ENCODE measurements at regions not wholly inside any gene's neighbourhood (a gene's known extent, or its start where the extent isn't known, plus 50 kb on each side); places are given as distances from the start of the nearest gene placed in this dataset.
A peak's percentile ranks its signal among the peaks of the same experiment; 100 is the strongest.

DNA sequence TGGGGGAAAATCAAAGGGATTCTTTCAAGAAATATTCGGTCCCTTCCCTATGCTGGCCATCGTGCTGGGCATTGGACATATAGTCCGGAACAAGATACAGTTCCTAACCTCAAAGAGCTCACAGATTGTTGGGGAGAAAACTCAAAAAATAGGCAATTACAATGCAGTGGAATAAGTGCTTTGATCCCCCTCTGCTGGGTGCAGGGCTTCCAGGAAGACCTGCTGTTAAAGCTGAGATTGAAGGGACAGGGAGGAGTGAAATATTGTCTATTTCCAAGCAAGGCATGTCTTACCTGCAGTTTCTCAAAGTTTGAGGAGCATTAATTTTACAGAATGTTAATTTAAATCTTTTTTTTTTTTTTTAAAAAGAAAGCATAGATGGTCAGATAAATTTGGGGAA is 75.1 kb upstream of the SESN3 start:
- DNase-seq (ENCODE audit: low spot score), result no peak

GRCh38 chr11:95305705-95306104 is 74.7 kb upstream of the SESN3 start:
- DNase-seq (ENCODE audit: low spot score), result no peak

GRCh38 chr11:95304777-95305176 is 73.8 kb upstream of the SESN3 start:
- no peak for DNase-seq (ENCODE audit: low spot score)

GRCh38 chr11:95302211-95302610 is 71.2 kb upstream of the SESN3 start:
- DNase-seq (ENCODE audit: low spot score), result no peak

- no peak for DNase-seq (ENCODE audit: low spot score)
Measured at GRCh38 chr11:95301474-95301873, 70.5 kb upstream of the SESN3 start.

DNA sequence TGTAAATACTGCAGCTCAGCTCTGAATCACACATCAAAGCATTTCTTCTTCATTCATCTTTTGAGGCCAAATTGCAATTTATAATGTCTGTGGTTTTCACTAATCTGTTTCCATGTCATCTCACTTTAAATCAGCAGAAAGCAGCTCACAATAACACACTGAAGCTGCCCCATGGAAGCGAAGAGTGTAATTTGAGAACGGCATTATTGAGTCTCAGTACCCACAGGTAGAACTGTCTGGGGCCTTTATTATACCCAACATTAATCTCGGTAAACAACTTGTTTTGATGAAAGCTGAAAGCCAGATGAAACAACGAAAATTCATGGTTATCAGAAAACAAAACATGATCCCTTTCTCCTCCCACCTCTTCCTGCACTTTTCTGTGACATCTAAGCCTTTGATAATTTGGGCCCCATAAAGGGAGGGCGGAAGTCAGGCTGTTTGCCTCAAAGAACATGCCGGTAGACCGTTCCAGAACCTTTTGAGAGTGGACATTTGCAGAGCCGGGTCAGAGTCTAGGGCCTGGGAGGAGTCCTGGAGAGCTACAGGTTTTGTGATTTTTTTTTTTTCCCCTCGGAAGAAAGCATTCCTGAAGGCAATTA is 68.2 kb upstream of the SESN3 start:
- no peak for DNase-seq (ENCODE audit: low spot score)

DNA sequence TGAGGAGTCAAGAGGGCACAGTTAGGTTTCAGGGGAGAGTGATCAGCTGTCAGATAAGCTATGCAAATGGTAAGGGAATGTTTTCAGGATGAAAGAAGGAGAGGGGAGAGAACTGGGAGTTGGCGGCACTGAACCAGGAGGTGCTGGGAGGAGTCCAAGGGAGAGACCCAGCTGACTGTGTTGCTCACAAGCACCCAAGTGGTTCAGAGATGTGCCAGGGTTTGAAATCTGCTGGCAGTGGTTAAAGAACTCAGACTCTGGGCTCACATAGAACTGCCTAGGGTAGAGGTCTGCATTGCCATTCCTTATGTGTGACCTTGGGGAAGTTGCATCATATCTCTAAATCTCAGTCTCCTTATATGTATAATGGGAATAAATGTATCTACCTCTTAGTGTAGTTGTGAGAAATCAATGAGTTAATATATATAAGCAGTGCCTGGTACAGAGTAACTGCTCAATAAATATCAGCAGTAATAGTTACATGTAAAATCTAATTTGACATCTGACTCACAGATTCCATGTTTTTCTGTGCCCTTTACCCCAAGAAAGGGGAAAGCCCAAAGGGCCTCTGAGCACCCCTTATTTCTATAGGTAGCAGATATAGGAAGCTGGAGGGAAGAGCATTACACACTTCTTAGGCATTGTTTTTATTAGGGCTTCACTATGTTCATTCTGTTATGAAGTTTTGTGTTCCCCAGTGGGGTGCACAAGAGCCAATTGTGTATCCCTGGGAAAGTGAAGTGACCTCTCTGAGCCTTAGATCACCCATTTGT is 66.9 kb upstream of the SESN3 start:
- DNase-seq (ENCODE audit: low spot score), result no peak

- no peak for DNase-seq (ENCODE audit: low spot score)
Measured at GRCh38 chr11:95296621-95297025, 65.6 kb upstream of the SESN3 start.

DNA sequence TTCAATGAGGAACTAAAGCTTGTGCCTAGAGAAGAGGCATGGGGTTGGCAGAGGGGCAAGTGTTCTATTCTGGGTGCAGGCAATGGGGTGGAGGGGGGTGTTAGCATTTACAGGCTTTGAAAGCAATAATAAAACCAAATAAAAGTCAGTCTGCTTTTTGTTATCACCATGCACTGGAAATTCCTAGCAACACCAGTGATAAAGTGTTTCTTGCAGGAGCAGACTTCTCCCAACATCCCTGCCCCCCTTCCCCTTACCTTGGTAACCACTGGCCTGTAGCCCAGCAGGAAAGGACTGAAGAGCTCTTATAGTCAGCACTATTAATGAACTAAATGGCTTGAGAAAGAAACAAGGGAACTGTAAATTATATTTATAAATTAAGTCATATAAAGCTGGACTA is 65.2 kb upstream of the SESN3 start:
- DNase-seq (ENCODE audit: low spot score), result no peak

- no peak for DNase-seq (ENCODE audit: low spot score)
Measured at GRCh38 chr11:95295382-95296149, 64.6 kb upstream of the SESN3 start.

DNA sequence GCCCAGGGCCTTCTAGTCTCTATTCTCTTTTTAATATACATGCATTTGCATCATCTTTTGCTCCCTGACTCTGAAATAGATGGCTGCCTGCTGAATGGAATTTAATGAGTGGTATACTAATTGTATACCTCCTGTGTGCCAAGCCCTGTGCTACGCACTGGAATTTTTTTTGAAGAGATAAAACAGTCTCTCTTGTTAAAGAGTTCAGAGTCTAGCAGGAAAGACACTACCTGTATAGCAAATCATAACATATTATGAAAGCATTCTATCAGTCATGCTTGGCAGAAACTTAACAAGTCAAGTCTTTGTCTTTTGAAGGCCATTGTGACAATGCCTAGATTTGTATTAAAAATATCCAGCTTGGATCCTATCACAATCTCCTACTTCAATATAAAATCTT is 63.7 kb upstream of the SESN3 start:
- DNase-seq (ENCODE audit: low spot score), result no peak

DNA sequence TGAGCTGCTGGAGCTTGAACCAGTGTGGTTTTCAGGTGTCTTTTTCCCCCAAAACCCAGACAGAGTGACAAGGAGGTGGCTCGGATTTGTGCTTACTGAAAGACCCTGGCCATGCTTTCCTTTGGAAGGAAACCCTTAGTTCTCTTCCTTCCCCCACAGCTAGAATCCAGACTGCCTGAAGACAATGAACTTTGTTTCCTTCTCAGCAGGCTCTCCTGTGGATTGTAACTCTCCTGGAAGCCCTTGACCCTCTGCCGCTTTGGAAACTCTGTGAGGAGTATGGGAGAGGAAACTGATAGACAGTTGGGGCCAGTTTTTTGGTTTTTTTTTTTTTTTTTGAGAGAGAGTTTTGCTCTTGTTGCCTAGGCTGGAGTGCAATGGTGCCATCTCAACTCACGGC is 62.1 kb upstream of the SESN3 start:
- no peak for DNase-seq (ENCODE audit: low spot score)

DNA sequence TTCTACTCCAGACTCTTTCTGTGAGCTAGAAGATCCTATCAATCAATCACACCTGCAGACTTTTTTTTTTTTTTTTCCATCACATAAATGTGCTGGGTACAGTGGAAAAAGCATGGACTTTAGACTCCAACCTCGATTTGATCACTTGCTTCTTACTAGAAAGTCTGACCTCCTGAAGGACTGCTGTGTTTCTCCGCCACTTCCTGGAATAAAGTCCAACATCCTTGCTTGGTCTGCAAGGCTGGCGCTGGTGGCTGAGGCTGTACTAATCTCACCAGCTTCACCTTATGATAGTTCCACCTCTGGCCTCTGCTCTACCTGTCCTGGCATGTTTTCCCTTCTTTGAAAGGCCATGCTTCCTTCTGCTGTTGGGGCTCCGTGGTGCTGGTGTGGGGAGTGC is 60.9 kb upstream of the SESN3 start:
- peak; percentile 14 for DNase-seq (ENCODE audit: low spot score)

DNA sequence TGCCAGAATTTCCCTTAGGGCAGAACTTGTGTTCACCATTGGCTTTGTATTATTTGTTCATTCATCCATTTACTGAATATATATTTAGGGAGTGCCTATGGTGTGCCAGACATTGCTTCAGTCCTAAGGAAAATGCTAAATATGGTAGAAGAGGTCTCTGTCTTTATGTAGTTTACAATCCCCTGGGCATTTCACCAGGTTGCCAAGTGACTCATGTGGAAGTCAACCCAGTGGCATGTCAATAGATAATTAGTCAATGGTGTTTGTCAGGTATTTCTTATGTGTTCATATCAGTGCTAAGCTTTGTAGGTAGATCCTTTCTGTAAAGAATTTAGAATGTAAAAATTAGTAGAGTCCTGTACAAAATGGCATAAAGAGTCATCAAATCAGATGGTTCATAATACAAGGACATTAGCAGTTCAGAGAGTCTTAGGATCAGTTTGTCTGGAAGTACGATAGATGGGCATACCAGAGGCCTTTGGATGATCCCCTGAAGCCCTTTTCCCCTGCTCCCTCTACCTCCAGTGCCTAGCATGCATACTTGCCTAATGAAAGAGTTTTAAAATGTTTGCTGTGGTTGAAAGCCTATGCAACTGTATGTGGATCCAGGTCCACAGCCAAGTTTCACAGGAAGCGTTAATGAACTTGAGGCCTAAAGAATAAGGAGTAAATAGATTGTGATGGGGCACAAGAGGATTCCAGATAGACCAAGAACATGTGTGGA is 58.5 kb upstream of the SESN3 start:
- DNase-seq (ENCODE audit: low spot score), result no peak

- DNase-seq (ENCODE audit: low spot score), result no peak
Measured at GRCh38 chr11:95284057-95285052, 53.4 kb upstream of the SESN3 start.

DNA sequence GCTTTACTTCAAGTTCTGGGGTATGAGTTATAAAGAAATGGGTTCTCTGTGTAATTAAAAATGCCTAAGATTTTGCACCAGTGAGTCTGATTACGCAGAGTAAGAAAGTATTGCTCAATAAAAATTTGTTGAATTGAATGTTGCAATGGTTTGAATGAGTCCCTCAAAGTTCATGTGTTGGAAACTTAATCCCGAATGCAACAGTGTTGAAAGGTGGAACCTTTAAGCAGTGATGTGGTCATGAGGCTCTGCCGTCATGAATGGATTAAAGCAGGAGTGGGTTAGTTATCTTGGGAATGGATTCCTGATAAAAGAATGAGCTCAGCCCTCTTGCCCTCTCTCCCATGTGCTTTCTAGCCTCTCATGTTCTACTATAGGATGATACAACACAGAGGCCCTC is 52.6 kb upstream of the SESN3 start:
- DNase-seq (ENCODE audit: low spot score), result no peak

- no peak for DNase-seq (ENCODE audit: low spot score)
Measured at GRCh38 chr11:95283146-95283545, 52.1 kb upstream of the SESN3 start.

GRCh38 chr11:95282291-95282751 is 51.3 kb upstream of the SESN3 start:
- DNase-seq (ENCODE audit: low spot score), result peak; percentile 9
